Neural progenitor cell (in vitro differentiated cells): ENCODE measurements at regions not wholly inside any gene's neighbourhood (a gene's known extent, or its start where the extent isn't known, plus 50 kb on each side); places are given as distances from the start of the nearest gene placed in this dataset.

ENCODE experiments used
- DNase-seq: peaks from one replicate; pipeline ENCODE4 v3.0.0-alpha.2; 2016; ENCODE audit warnings: low spot score
- H2AFZ ChIP-seq: fragments of 200-600 bp; sonication (generic); replicated peaks from 2 replicates; pipeline ENCODE4 v1.6.1; 2016; ENCODE audit warnings: antibody characterized with exemption
- H3F3A ChIP-seq: fragments of 200-600 bp; sonication (generic); 2 replicates; pipeline ENCODE4 v1.6.1; 2016; ENCODE audit warnings: antibody characterized with exemption, low read depth
- H3K27ac ChIP-seq: fragments of 200-600 bp; sonication (generic); 2 replicates; pipeline ENCODE4 v1.5.1; 2016; ENCODE audit warnings: mild to moderate bottlenecking
- H3K27me3 ChIP-seq: fragments of 200-600 bp; sonication (generic); 2 replicates; pipeline ENCODE4 v1.6.1; 2016; ENCODE audit warnings: mild to moderate bottlenecking, moderate library complexity
- H3K36me3 ChIP-seq: fragments of 200-600 bp; sonication (generic); 2 replicates; pipeline ENCODE4 v1.5.1; 2016
- H3K4me1 ChIP-seq: fragments of 200-600 bp; sonication (generic); 2 replicates; pipeline ENCODE4 v1.6.1; 2016; ENCODE audit warnings: mixed run types
- H3K4me2 ChIP-seq: fragments of 200-600 bp; sonication (generic); 2 replicates; pipeline ENCODE4 v1.6.1; 2016
- H3K4me3 ChIP-seq: fragments of 200-600 bp; sonication (generic); 2 replicates; pipeline ENCODE4 v1.5.1; 2016
- H3K79me2 ChIP-seq: fragments of 200-600 bp; sonication (generic); 2 replicates; pipeline ENCODE4 v1.6.1; 2016; ENCODE audit warnings: low read depth
- H3K9ac ChIP-seq: fragments of 200-600 bp; sonication (generic); 2 replicates; pipeline ENCODE4 v1.6.1; 2016
- H3K9me3 ChIP-seq: fragments of 200-600 bp; sonication (generic); 2 replicates; pipeline ENCODE4 v1.5.1; 2016; ENCODE audit warnings: low read depth
- H4K20me1 ChIP-seq: fragments of 200-600 bp; sonication (generic); 2 replicates; pipeline ENCODE4 v1.6.1; 2016; ENCODE audit warnings: low read depth
- H3K27ac Mint-ChIP-seq: 3 replicates; pipeline ENCODE4 v1.8.0; 2021; ENCODE audit warnings: mixed read lengths
- H3K27me3 Mint-ChIP-seq: 2 replicates; pipeline ENCODE4 v1.8.0; 2022; ENCODE audit warnings: low read depth, mild to moderate bottlenecking, inconsistent platforms, moderate library complexity, mixed read lengths; ENCODE audit not compliant: insufficient read depth
- H3K36me3 Mint-ChIP-seq: 3 replicates; pipeline ENCODE4 v1.8.0; 2021; ENCODE audit warnings: mixed read lengths
- H3K4me1 Mint-ChIP-seq: 3 replicates; pipeline ENCODE4 v1.8.0; 2021; ENCODE audit warnings: mixed read lengths
- H3K4me3 Mint-ChIP-seq: 3 replicates; pipeline ENCODE4 v1.8.0; 2021; ENCODE audit warnings: mild to moderate bottlenecking, moderate library complexity, mixed read lengths
- H3K9me3 Mint-ChIP-seq: 3 replicates; pipeline ENCODE4 v1.8.0; 2020; ENCODE audit warnings: mixed read lengths
- EZH2 ChIP-seq: fragments of 200-600 bp; sonication (generic); IDR thresholded peaks from 2 replicates; pipeline ENCODE4 v1.6.1; 2017; ENCODE audit warnings: antibody characterized with exemption, mild to moderate bottlenecking, moderate library complexity
- EZH2phosphoT487 ChIP-seq: fragments of 200-600 bp; sonication (generic); IDR thresholded peaks from 2 replicates; pipeline ENCODE4 v1.6.1; 2017; ENCODE audit warnings: antibody characterized with exemption
- TF ChIP-seq, protein P1 (sequence below): fragments of 200-600 bp; sonication (generic); IDR thresholded peaks from 2 replicates; pipeline ENCODE4 v1.5.1; 2017; ENCODE audit warnings: antibody characterized with exemption, mild to moderate bottlenecking

DNA sequence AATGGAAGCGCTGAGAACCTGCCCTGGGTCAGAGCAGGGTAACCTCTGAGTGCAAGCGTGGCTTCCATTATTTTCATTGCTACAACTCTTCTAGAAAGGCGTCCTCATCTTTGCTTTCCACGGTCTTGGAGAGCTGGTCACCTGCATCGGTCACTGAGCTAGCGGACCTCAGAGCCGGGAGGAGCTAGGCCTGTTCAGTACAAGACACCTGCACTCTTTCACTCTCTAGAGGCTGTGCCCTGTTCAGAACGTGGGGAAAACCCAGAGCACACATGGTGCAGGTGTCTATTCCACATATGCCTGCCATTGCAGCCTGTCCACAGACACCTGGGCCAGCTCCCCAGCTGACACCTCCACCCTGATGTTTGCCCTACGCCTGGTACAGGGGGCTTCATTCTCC lies 147.8 kb upstream of the IRX2 start:
- H3K4me3 Mint-ChIP-seq, result no peak overlapping the region
- no peak for DNase-seq
- Histone ChIP-seq H2AFZ (no peak overlapping the region), H3K4me3 (no peak overlapping the region), H4K20me1 (no peaks in the 10 kb centered on the region), H3K79me2 (no peaks in the 10 kb centered on the region), H3K9me3 (no peaks in the 10 kb centered on the region), H3K36me3 (no peaks in the 10 kb centered on the region), H3K27me3 (no peaks in the 10 kb centered on the region), H3K27ac (no peak overlapping the region), H3F3A (no peaks in the 10 kb centered on the region), H3K4me2 (no peak overlapping the region), H3K9ac (no peak overlapping the region), H3K4me1 (no peaks in the 10 kb centered on the region)
- no peak for TF ChIP-seq EZH2
- no peak for TF ChIP-seq EZH2phosphoT487
- TF ChIP-seq, protein P1, sequence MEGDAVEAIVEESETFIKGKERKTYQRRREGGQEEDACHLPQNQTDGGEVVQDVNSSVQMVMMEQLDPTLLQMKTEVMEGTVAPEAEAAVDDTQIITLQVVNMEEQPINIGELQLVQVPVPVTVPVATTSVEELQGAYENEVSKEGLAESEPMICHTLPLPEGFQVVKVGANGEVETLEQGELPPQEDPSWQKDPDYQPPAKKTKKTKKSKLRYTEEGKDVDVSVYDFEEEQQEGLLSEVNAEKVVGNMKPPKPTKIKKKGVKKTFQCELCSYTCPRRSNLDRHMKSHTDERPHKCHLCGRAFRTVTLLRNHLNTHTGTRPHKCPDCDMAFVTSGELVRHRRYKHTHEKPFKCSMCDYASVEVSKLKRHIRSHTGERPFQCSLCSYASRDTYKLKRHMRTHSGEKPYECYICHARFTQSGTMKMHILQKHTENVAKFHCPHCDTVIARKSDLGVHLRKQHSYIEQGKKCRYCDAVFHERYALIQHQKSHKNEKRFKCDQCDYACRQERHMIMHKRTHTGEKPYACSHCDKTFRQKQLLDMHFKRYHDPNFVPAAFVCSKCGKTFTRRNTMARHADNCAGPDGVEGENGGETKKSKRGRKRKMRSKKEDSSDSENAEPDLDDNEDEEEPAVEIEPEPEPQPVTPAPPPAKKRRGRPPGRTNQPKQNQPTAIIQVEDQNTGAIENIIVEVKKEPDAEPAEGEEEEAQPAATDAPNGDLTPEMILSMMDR, result no peak
- H3K27me3 Mint-ChIP-seq, result peaks cover 9% of the 10 kb centered on the region
- no peak overlapping the region for H3K27ac Mint-ChIP-seq
- H3K4me1 Mint-ChIP-seq, result peaks cover 5% of the 10 kb centered on the region
- no peaks in the 10 kb centered on the region for H3K36me3 Mint-ChIP-seq
- H3K9me3 Mint-ChIP-seq, result no peaks in the 10 kb centered on the region

DNA sequence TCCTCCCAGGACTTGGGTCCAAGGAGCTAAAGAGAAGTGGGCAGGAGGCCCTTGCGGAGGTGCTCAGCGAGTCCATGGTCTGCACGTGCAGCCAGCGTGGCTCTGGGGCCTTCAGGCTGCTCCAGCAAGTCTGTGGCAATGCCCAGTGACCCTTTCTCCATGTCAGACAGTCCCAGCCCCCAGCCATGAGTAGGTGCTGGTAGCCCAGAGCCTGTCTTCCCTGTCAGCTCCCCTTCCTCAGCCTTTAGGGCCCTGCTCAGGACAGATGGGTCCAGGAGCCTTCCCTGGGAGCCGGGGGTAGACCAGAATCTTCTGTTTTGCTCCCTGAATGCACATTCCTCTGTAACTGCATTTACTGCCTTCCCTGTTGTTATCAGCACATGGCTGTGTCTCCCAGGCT lies 147.2 kb upstream of the IRX2 start:
- Mint-ChIP-seq H3K4me1 (peaks cover 5% of the 10 kb centered on the region), H3K27me3 (peaks cover 9% of the 10 kb centered on the region)
- no peak for DNase-seq

DNA sequence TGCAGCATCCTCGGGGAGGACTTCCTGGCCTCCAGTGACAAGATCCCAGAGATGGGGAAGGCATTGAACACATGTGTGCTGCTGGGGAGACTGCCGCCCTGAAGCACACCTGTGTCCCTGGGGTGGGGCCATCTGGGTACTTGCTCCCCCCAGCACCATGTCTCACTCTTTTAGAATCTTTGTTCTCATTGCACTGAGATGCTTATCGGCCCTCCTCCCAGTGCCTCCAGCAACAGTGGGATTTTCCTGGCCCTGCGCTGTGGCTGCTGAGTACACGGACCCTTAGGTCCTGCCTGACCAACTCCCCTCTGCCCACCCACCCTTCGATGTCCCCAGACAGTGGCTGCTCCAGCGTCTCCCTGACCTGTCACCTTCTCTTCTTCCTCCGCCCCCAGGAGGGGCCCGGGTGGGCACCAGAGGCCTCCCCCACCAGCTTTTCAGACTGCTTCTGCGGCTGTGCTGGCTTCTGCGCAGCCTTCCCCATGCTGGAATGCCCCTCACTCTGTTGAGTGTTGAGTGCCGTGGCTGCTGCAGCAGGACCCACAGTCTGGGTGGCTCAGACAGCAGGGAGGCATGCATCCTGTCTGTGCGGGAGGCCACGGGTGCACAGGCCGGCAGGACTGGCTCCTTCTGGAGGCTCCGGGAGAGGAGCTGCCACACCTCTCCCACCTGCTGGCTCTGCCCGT lies 145.9 kb upstream of the IRX2 start:
- Histone ChIP-seq H3K79me2 (no peaks in the 10 kb centered on the region), H3K27ac (no peak overlapping the region), H2AFZ (no peak overlapping the region), H3K4me3 (no peak overlapping the region), H3K4me2 (no peak overlapping the region), H3K9ac (no peak overlapping the region), H4K20me1 (no peaks in the 10 kb centered on the region), H3K9me3 (no peaks in the 10 kb centered on the region), H3K27me3 (no peaks in the 10 kb centered on the region), H3K4me1 (no peaks in the 10 kb centered on the region), H3F3A (no peaks in the 10 kb centered on the region), H3K36me3 (no peaks in the 10 kb centered on the region)
- Mint-ChIP-seq H3K4me3 (no peak overlapping the region), H3K27me3 (peaks cover 11% of the 10 kb centered on the region), H3K9me3 (no peaks in the 10 kb centered on the region), H3K27ac (no peak overlapping the region), H3K36me3 (no peaks in the 10 kb centered on the region), H3K4me1 (peaks cover 5% of the 10 kb centered on the region)
- TF ChIP-seq EZH2phosphoT487 (no peak), EZH2 (no peak)
- TF ChIP-seq, protein P1, result no peak
- DNase-seq, result no peak

More for the DNA sequence above, 147.2 kb upstream of the IRX2 start:
- Histone ChIP-seq H2AFZ (no peak overlapping the region), H3K4me3 (no peak overlapping the region), H3K27me3 (no peaks in the 10 kb centered on the region), H3K4me1 (no peaks in the 10 kb centered on the region), H4K20me1 (no peaks in the 10 kb centered on the region), H3K9me3 (no peaks in the 10 kb centered on the region), H3K4me2 (no peak overlapping the region), H3K36me3 (no peaks in the 10 kb centered on the region), H3K27ac (no peak overlapping the region), H3K9ac (no peak overlapping the region), H3K79me2 (no peaks in the 10 kb centered on the region), H3F3A (no peaks in the 10 kb centered on the region)
- Mint-ChIP-seq H3K4me3 (no peak overlapping the region), H3K36me3 (no peaks in the 10 kb centered on the region), H3K9me3 (no peaks in the 10 kb centered on the region), H3K27ac (no peak overlapping the region)
- TF ChIP-seq EZH2phosphoT487, result no peak
